NCI-H187 (cell line): ENCODE measurements at regions not wholly inside any gene's neighbourhood (a gene's known extent, or its start where the extent isn't known, plus 50 kb on each side); places are given as distances from the start of the nearest gene placed in this dataset.
"Not testable (repeated sequence)": the region's sequence is repeated elsewhere in the genome, so short reads cannot be mapped to it uniquely, and the experiment has no call there.

Source experiments
- DNase-seq, 2 experiments: peaks; one replicate each; lab custom pipeline; 2025; lab: John Stamatoyannopoulos, UW

- DNase-seq: no peak
These were observed 359.5 kb upstream of the ANKRD30A start for GRCh38 chr10:36765782-36766414.

DNA sequence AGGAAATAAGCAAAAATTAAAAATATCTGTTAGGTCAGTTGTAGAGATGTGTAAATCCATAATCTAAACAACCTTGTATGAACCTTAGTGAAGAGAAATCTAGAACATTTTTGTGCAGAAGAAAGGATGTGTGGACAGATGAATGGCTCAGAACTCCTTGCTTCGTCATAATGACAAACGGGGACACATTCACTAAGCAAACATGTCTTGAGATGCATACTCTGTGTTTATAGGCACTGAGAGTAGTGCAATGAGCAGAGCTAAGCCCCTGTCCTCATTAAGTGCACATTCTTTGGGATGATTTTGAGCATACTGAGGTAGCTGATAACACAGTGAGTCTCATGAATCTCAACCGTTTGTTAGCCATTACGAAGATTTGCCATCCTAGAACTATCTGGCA is 360.6 kb upstream of the ANKRD30A start:
- DNase-seq: no peak

DNA sequence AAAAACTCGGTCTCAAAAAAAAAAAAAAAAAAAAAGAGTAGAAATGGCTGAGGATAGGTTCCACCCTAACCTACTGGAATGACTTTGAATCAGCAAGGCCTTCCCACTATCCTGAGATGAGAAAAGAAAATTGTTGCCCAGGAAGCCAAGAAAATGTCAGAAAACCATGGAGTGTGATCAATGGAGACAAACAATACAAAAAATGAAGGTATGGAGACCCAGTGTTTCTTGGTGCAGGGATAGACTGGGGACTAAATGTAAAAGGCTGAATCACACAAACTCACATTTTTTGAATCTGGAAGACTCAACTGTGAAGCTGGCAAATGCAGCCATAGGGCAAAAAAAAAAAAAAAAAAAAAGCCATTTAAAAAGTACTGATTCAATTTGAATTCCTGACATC is 364.3 kb upstream of the ANKRD30A start:
- DNase-seq: no peak

DNA sequence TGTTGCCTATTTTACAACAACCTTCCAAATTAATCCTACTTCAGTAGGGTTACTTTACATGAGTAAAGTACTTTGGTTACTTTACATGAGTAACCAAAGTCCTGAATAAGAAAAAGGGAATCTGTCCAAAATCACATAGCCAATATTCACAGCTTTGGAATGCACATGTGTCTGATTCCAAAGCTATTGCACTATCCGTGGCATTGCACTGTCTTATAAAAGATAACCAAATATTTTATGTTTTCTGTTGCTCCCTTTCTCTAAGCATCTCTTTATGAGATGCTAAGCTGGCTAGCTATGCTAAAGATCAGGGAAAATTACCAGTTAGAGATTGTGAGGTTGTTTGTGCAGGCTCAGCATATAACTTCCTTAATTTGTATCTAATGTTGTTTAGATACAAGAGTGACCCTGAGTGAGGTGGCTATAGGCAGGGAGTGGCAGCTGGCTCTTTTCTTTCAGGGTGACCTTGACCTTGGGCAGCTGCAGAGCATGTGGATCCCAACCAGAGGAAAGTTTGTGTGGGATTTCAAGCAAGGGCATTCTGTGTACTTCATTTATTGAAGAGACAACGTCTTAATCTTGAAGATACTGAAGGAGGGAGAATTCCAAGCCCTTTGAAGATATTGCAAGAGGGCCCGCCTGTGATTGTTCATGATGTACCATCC is 366.1 kb upstream of the ANKRD30A start:
- DNase-seq: no peak

DNA sequence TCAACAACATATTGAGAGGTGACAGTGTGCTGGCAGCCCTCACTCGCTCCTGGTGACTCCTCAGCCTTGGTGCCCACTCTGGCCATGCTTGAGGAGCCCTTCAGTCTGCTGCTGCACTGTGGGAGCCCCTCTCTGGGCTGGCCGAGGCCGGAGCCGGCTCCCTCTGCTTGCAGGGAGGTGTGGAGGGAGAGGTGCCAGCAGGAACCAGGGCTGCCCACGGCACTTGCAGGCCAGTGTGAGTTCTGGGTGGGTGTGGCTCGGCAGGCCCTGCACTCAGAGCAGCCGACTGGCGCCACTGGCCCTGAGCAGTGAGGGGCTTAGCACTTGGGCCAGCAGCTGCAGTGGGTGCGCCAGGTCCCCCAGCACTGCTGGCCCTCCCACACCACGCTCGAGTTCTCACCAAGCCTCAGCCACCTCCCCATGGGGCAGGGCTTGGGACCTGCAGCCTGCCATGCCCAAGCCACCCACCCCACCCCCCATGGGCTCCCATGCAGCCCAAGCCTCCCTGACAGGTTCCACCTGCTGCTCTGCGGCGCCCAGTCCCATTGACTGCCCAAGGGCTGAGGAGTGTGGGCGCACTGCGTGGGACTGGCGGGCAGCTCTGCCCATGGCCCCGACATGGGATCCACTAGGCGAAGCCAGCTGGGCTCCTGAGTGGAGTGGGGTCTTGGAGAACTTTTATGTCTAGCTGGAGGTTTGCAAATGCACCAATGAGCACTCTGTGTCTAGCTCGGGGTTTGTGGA is 377.1 kb upstream of the ANKRD30A start:
- DNase-seq: no peak

GRCh38 chr10:36739884-36740445 is 385.4 kb upstream of the ANKRD30A start:
- DNase-seq: no peak

GRCh38 chr10:36738738-36739431 is 386.5 kb upstream of the ANKRD30A start:
- DNase-seq: no peak

DNA sequence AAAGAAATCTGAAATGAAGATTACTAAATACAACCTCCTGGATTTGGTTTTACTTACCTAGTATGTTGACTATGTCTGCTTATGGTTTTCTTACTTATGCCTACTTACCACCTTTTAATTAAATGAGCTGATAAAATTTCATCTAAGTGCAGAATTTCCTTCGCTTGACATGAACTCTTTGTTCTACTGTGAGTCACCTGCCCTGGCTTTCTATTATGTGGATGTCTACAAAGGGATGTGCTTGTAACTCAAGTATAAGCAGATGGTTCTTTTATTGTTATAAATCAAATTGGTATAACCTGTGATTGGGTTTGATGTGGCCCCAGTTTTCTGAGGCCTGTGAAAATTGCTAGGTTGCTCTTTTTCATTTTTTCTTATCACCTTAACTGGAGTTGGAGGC is 389.1 kb upstream of the ANKRD30A start:
- no peak for DNase-seq

GRCh38 chr10:36734590-36734989 is 390.8 kb upstream of the ANKRD30A start:
- not testable (repeated sequence) for DNase-seq

DNA sequence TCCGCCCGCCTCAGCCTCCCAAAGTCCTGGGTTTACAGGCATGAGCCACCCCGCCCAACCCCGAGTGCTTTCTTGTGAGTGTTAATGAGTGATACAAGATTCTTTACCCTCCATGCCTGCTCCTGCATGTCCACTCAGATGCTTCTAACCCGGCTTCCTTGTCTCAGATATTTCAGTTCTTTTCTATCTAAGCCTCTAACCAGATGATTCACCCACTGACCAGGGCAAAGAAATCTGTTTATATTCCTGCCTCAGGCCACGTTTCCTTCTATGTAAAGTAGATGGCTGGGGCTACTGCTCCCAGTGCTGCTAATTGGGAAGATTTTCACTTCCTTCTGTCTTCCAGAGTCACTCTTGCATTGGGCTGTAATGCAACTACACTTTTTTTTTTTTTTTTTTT is 395.1 kb upstream of the ANKRD30A start:
- no peak for DNase-seq

GRCh38 chr10:36728626-36729025 is 396.8 kb upstream of the ANKRD30A start:
- no peak for DNase-seq

DNA sequence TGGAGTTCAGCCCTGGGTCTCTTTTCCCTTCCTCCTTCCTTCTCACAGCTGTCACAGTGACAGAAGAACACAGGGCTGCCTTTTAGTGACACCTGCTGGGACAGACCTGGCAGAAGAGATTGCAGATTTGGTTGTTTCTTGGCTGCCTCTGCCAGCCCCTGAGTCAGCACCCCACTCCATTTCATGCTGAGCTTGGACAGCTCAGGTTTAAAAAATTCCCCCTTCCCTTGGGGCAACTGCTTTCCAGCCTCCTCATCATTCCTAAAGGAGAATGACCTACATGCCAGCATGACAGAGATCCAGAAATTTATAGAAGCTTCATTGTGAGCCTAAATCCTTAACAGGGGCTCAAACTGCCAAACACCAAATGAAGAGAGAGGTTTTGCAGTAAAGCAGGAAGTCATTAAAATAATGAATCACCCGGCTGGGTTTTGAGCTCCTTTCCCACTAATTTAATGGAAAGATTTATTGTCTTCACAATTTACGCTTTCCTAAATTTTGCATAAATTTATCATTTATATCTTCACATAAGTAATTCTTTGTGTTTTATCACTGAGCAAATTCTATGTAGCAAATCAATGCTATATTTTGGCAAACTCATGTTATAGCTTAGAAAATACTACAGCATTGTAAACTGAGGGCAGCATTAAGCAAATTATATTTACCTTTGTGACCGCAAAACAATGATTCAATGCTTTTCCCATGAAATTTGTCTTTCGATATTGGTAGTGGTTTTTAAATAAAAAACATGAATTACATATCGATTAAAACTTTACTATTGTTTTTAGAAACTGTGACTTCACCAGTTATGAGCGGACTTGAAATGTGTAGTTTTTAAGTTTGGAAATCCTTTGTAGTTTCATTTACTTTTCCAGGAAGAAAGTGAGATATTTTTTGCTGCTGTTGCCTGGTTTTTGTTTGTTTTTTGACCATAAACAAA is 399.5 kb upstream of the ANKRD30A start:
- DNase-seq: no peak

DNA sequence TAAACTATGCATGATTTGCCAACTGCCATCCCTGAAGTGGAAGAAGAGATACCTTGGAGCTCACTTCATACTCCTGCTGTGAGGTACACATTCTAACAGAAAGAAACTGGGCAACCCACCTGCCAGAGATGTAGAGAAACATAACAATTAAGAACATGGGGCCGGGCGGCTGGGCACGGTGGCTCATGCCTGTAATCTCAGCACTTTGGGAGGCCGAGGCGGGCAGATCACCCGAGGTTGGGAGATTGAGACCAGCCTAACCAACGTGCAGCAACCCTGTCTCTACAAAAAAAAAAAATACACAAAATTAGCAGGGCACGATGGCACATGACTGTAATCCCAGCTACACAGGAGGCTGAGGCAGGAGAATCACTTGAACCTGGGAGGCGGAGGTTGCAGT is 402.6 kb upstream of the ANKRD30A start:
- DNase-seq: no peak

DNA sequence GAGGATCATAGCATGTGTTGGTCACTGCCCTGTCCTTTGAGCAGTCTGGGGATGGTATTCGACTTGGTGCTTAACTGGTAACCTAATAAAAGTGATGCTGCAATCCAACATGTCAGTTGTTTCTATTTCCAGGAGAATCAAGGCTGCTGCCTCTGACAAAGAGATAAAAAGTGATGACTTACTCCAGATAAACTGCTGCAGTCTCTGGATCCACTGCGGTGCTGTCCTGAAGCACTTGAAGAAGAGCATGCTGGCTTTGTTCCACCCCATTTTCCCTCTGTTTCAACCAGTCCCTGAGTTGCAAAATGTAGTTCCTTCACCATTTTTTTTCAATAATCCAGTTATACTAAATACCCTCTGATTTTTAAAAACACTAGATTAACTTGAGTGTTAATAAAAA is 403.5 kb upstream of the ANKRD30A start:
- DNase-seq: no peak

DNA sequence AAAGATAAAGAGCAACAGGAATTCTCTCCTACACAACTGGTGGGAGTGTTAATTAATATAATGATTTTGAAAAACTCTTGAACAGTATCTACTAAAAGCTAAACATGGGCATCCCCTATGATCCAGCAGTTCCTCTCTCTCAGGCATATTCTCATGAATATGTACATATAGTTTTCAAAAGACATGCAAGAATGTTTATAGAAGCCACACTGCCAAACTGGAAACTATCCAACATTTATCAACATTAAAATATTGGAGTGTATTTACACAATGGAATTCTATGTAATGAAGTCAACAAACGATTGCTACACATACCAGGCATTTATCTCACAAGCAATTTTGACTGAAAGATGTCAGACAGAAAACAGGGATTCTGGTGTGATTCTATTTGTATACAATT is 404.5 kb upstream of the ANKRD30A start:
- DNase-seq: no peak

DNA sequence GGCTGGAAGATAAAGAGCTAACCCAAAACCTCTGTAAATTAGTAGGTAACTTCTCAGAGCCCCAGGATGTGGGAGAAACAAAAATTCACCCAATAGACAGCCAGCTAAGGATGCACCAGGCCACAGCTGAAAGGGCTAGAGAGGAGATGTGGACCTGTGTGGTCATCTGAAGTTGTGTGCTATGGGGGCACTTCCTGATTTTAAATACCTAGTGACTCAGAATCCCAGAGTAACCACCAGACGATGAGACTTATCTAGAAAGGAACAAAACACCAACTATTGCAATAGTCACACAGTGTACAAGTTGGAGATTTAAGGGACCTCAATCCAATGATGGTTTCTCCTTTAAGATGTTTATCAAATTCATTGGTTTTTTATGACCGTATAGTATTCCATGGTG is 408.3 kb upstream of the ANKRD30A start:
- no peak for DNase-seq

GRCh38 chr10:36716291-36716690 is 409.1 kb upstream of the ANKRD30A start:
- DNase-seq: no peak

GRCh38 chr10:36712695-36713094 is 412.7 kb upstream of the ANKRD30A start:
- no peak for DNase-seq

DNA sequence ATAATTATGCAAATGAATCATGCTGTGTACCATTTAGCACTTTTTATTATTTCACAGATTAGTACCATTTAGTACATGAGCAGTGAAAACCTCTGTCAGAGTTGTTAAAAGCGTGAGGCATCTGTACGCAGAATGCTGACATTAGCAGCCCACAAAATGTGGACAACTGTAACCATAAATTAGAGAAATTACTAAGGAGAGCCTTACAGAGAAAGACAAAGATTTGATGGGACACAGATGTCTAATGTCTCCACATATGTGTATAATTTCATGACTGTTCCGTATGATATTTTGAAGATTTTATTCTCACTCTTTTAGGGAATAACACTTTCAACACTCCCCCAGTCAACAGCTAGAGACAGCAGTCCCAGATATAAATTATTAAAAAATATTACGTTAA is 414.0 kb upstream of the ANKRD30A start:
- no peak for DNase-seq

DNA sequence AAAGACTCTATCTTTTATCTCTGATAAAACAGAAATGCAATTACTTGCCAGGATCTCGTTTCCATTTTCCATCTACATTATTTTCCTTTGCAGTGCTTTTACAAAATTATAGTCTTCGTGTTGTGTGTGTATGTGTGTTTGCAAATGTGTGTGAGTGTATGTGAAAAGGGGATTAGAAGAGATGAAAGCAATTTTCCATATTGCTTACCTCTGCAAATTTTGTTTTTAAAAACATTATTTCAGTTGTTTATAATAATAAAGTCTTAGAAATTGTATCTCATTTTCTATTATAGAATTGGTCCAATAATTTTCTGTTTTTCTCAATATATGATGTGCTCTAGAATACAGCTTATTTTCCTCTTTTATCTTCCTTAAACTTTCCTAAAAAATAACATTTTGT is 421.3 kb upstream of the ANKRD30A start:
- no peak for DNase-seq

GRCh38 chr10:36703179-36703578 is 422.2 kb upstream of the ANKRD30A start:
- DNase-seq: no peak
